ENCODE measurements at regions not wholly inside any gene's neighbourhood (a gene's known extent, or its start where the extent isn't known, plus 50 kb on each side); places are given as distances from the start of the nearest gene placed in this dataset.

GRCh38 chr19:31709476-31709875 lies 360.2 kb upstream of the TSHZ3 start:
- no peak for DNase-seq (ENCODE audit: low read depth)

- no peak for DNase-seq (ENCODE audit: low read depth)
Measured at GRCh38 chr19:31715249-31715945, 366.2 kb upstream of the TSHZ3 start.

GRCh38 chr19:31716826-31717225 lies 367.6 kb upstream of the TSHZ3 start:
- no peak for DNase-seq (ENCODE audit: low read depth)

- no peak for DNase-seq (ENCODE audit: low read depth)
Measured at GRCh38 chr19:31717269-31717923, 368.2 kb upstream of the TSHZ3 start.

- DNase-seq (ENCODE audit: low read depth): no peak
Measured at GRCh38 chr19:31718032-31718431, 368.8 kb upstream of the TSHZ3 start.

- no peak for DNase-seq (ENCODE audit: low read depth)
Measured at GRCh38 chr19:31718898-31719297, 369.7 kb upstream of the TSHZ3 start.

- DNase-seq (ENCODE audit: low read depth): no peak
Measured at GRCh38 chr19:31723101-31723500, 373.9 kb upstream of the TSHZ3 start.

GRCh38 chr19:31725051-31725450 lies 375.8 kb upstream of the TSHZ3 start:
- no peak for DNase-seq (ENCODE audit: low read depth)

GRCh38 chr19:31727536-31727935 lies 378.3 kb upstream of the TSHZ3 start:
- DNase-seq (ENCODE audit: low read depth): no peak

GRCh38 chr19:31730270-31730669 lies 381.0 kb upstream of the TSHZ3 start:
- DNase-seq (ENCODE audit: low read depth): no peak

- no peak for DNase-seq (ENCODE audit: low read depth)
Measured at GRCh38 chr19:31733591-31733990, 384.4 kb upstream of the TSHZ3 start.

GRCh38 chr19:31742249-31742648 lies 393.0 kb upstream of the TSHZ3 start:
- no peak for DNase-seq (ENCODE audit: low read depth)

- DNase-seq (ENCODE audit: low read depth): no peak
Measured at GRCh38 chr19:31745731-31746130, 396.5 kb upstream of the TSHZ3 start.

GRCh38 chr19:31749231-31749630 lies 400.0 kb upstream of the TSHZ3 start:
- no peak for DNase-seq (ENCODE audit: low read depth)

GRCh38 chr19:31759359-31759758 lies 410.1 kb upstream of the TSHZ3 start:
- DNase-seq (ENCODE audit: low read depth): no peak

- DNase-seq (ENCODE audit: low read depth): no peak
Measured at GRCh38 chr19:31761281-31761913, 412.2 kb upstream of the TSHZ3 start.

GRCh38 chr19:31770223-31770622 lies 421.0 kb upstream of the TSHZ3 start:
- no peak for DNase-seq (ENCODE audit: low read depth)

GRCh38 chr19:31772915-31773314 lies 423.7 kb upstream of the TSHZ3 start:
- DNase-seq (ENCODE audit: low read depth): no peak

- DNase-seq (ENCODE audit: low read depth): no peak
Measured at GRCh38 chr19:31781542-31781941, 432.3 kb upstream of the TSHZ3 start.

- DNase-seq (ENCODE audit: low read depth): no peak
Measured at GRCh38 chr19:31783592-31783991, 434.4 kb upstream of the TSHZ3 start.

GRCh38 chr19:31784671-31785101 lies 435.4 kb upstream of the TSHZ3 start:
- no peak for DNase-seq (ENCODE audit: low read depth)

GRCh38 chr19:31801611-31802010 lies 452.4 kb upstream of the TSHZ3 start:
- DNase-seq (ENCODE audit: low read depth): no peak

- no peak for DNase-seq (ENCODE audit: low read depth)
Measured at GRCh38 chr19:31803835-31804446, 454.7 kb upstream of the TSHZ3 start.

Measured in activated gamma-delta T cell treated with anti-CD3 and anti-CD28 coated beads, Interleukin-2, amount 50 U/mL, for 16 hours (primary cell).